ENCODE measurements at regions not wholly inside any gene's neighbourhood (a gene's known extent, or its start where the extent isn't known, plus 50 kb on each side); places are given as distances from the start of the nearest gene placed in this dataset.

DNA sequence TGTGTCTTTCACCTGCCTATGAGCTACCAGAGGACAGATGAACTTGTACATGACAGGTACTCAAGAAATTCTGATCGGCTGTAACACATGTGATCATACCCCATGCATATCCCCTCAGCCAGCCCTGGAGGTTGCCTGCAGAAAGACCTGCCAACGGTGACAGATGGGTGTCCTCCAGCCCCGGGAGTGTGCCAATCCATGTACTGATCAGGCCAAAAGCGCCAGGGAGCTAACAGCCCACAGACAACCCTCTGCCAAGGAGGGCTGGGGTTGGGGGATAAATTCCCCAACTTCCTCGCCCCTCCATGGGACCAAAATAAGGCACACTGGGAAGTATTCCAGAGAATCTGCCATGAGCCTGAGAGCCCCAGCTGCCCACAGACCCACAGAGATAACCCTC is 189.4 kb downstream of the CCT6B start:
- TF ChIP-seq, protein P1, sequence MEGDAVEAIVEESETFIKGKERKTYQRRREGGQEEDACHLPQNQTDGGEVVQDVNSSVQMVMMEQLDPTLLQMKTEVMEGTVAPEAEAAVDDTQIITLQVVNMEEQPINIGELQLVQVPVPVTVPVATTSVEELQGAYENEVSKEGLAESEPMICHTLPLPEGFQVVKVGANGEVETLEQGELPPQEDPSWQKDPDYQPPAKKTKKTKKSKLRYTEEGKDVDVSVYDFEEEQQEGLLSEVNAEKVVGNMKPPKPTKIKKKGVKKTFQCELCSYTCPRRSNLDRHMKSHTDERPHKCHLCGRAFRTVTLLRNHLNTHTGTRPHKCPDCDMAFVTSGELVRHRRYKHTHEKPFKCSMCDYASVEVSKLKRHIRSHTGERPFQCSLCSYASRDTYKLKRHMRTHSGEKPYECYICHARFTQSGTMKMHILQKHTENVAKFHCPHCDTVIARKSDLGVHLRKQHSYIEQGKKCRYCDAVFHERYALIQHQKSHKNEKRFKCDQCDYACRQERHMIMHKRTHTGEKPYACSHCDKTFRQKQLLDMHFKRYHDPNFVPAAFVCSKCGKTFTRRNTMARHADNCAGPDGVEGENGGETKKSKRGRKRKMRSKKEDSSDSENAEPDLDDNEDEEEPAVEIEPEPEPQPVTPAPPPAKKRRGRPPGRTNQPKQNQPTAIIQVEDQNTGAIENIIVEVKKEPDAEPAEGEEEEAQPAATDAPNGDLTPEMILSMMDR (conservative IDR thresholded peaks at IDR 0.05; ENCODE audit: low read depth, low read length) = no peak
- Histone ChIP-seq H3K36me3 (ENCODE audit: insufficient read depth) (no peaks in the 10 kb centered on the region), H3K79me2 (ENCODE audit: insufficient read depth, low read depth) (no peaks in the 10 kb centered on the region), H3K4me2 (no peak overlapping the region), H3K4me1 (ENCODE audit: low read depth, poor library complexity, severe bottlenecking) (no peaks in the 10 kb centered on the region), H3K4me3 (IDR thresholded peaks at IDR 0.05; ENCODE audit: insufficient read depth, low read depth, low read length) (no peak overlapping the region), H2AFZ (ENCODE audit: low read depth) (no peak overlapping the region), H4K20me1 (ENCODE audit: insufficient read depth) (no peaks in the 10 kb centered on the region), H3K9ac (no peak overlapping the region), H3K27me3 (ENCODE audit: insufficient read depth, low read depth) (peaks cover 6% of the 10 kb centered on the region; the same call in 1 of the 2 replicates), H3K27ac (no peak overlapping the region)

DNA sequence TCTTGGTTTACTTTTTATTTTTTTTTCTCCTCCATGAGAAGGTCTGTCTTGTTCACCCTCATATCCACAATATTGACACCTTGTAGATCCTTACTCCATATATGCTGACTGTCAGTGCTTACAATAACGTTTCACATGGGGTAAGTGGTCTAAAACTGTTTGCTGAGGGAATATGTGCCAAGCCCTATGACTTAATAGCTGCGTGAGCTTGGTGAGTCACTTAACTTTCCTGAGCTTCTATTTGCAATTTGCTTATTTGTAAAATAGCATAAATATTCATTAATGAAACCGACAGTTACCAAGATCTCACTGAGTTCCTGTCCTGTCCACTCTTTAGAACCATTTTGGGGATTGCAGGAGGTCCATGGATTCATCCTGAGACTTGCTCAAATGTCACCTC is 190.7 kb downstream of the CCT6B start:
- TF ChIP-seq, protein P1 (conservative IDR thresholded peaks at IDR 0.05; ENCODE audit: low read depth, low read length) = no peak
- Histone ChIP-seq H3K79me2 (ENCODE audit: insufficient read depth, low read depth) (no peaks in the 10 kb centered on the region), H3K4me3 (IDR thresholded peaks at IDR 0.05; ENCODE audit: insufficient read depth, low read depth, low read length) (no peak overlapping the region), H3K27ac (no peak overlapping the region), H4K20me1 (ENCODE audit: insufficient read depth) (no peaks in the 10 kb centered on the region), H3K27me3 (ENCODE audit: insufficient read depth, low read depth) (peaks cover 6% of the 10 kb centered on the region; the same call in 1 of the 2 replicates), H3K9ac (no peak overlapping the region), H2AFZ (ENCODE audit: low read depth) (no peak overlapping the region), H3K4me2 (no peak overlapping the region), H3K36me3 (ENCODE audit: insufficient read depth) (no peaks in the 10 kb centered on the region), H3K4me1 (ENCODE audit: low read depth, poor library complexity, severe bottlenecking) (no peaks in the 10 kb centered on the region)

GRCh38 chr17:34769899-34770298 is 190.5 kb downstream of the TMEM132E start:
- no peaks in the 10 kb centered on the region for H4K20me1 ChIP-seq (ENCODE audit: insufficient read depth)
- no peaks in the 10 kb centered on the region for H3K36me3 ChIP-seq (ENCODE audit: insufficient read depth)
- TF ChIP-seq, protein P1 (conservative IDR thresholded peaks at IDR 0.05; ENCODE audit: low read depth, low read length) = no peak
- H3K4me1 ChIP-seq (ENCODE audit: low read depth, poor library complexity, severe bottlenecking) = no peaks in the 10 kb centered on the region
- H3K4me3 ChIP-seq (IDR thresholded peaks at IDR 0.05; ENCODE audit: insufficient read depth, low read depth, low read length) = no peak overlapping the region
- no peak overlapping the region for H3K27ac ChIP-seq
- H3K9ac ChIP-seq = no peak overlapping the region
- peaks cover 6% of the 10 kb centered on the region; the same call in 1 of the 2 replicates for H3K27me3 ChIP-seq (ENCODE audit: insufficient read depth, low read depth)
- H2AFZ ChIP-seq (ENCODE audit: low read depth) = no peak overlapping the region
- no peak overlapping the region for H3K4me2 ChIP-seq
- no peaks in the 10 kb centered on the region for H3K79me2 ChIP-seq (ENCODE audit: insufficient read depth, low read depth)

- Histone ChIP-seq H3K36me3 (ENCODE audit: insufficient read depth) (no peaks in the 10 kb centered on the region), H2AFZ (ENCODE audit: low read depth) (no peak overlapping the region), H3K4me3 (IDR thresholded peaks at IDR 0.05; ENCODE audit: insufficient read depth, low read depth, low read length) (no peak overlapping the region), H3K27me3 (ENCODE audit: insufficient read depth, low read depth) (peaks cover 4% of the 10 kb centered on the region; the same call in 1 of the 2 replicates), H3K4me2 (no peak overlapping the region), H3K4me1 (ENCODE audit: low read depth, poor library complexity, severe bottlenecking) (no peaks in the 10 kb centered on the region), H4K20me1 (ENCODE audit: insufficient read depth) (no peaks in the 10 kb centered on the region), H3K9ac (no peak overlapping the region), H3K79me2 (ENCODE audit: insufficient read depth, low read depth) (no peaks in the 10 kb centered on the region), H3K27ac (no peak overlapping the region)
- TF ChIP-seq, protein P1 (conservative IDR thresholded peaks at IDR 0.05; ENCODE audit: low read depth, low read length) = no peak
Observed at GRCh38 chr17:34769049-34769448, 189.7 kb downstream of the TMEM132E start.

Measured in KMS-11 (cell line).